AG09309 (cell line): ENCODE measurements at regions not wholly inside any gene's neighbourhood (a gene's known extent, or its start where the extent isn't known, plus 50 kb on each side); places are given as distances from the start of the nearest gene placed in this dataset.

Experiments
- DNase-seq: peaks from one replicate; pipeline ENCODE4 v3.0.0-alpha.2; 2010; ENCODE audit warnings: low read depth
- H3K4me3 ChIP-seq: 2 replicates; pipeline ENCODE4 v1.5.1; 2011; ENCODE audit warnings: mild to moderate bottlenecking, low read depth, low read length, moderate library complexity; ENCODE audit not compliant: control insufficient read depth
- TF ChIP-seq, protein P1 (sequence below): IDR thresholded peaks from 2 replicates; pipeline ENCODE4 v1.5.1; 2011; ENCODE audit warnings: mild to moderate bottlenecking, low read depth, low read length, inconsistent platforms; ENCODE audit not compliant: insufficient read depth, control insufficient read depth; ENCODE audit errors: missing control alignments

DNA sequence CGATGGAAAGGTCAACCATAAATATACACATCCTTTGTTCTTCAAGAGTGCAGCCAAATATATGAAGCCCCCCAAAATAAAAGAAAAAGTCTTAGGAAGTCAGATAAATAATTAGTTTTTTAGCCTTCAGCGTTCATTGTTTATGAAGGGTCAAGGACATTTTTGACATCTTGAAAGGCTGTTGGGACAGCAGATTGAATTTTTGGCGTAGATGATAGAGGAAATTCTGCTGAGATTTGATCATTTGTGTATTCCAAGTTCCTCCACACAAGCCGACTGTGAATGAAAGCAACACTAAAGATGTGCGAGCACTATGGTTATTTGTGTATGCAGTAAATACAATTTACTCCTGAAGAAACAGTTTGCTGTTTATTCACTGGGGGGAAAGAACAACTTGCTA is 177.8 kb upstream of the PARD3B start:
- H3K4me3 ChIP-seq, result no peak overlapping the region
- TF ChIP-seq, protein P1, sequence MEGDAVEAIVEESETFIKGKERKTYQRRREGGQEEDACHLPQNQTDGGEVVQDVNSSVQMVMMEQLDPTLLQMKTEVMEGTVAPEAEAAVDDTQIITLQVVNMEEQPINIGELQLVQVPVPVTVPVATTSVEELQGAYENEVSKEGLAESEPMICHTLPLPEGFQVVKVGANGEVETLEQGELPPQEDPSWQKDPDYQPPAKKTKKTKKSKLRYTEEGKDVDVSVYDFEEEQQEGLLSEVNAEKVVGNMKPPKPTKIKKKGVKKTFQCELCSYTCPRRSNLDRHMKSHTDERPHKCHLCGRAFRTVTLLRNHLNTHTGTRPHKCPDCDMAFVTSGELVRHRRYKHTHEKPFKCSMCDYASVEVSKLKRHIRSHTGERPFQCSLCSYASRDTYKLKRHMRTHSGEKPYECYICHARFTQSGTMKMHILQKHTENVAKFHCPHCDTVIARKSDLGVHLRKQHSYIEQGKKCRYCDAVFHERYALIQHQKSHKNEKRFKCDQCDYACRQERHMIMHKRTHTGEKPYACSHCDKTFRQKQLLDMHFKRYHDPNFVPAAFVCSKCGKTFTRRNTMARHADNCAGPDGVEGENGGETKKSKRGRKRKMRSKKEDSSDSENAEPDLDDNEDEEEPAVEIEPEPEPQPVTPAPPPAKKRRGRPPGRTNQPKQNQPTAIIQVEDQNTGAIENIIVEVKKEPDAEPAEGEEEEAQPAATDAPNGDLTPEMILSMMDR, result no peak
- DNase-seq, result no peak

DNA sequence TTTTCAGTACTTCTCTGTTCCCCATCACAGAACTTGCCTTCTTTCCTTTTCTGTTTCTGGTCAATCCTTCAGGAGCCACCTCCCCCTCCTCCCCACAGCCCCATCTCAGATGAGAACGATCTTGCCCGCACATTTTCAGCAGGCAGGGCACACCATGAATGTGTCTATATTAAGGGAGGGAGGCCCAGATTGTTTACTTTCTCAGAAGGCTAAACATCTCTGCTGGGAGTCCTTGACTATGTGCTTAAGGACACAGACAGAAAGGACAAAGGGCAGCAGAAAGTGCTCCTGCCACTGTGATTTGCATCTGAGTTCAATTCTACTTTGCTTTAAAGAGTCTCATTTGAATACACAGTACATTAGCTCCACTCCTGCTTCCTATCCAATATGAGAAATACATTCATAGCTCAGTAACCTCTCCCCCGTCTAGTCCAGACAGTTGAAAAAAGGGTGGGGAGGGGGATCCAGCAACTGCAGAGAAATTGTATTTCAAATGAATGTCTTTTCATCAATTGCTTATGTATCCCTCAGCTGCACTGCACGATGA is 175.0 kb upstream of the PARD3B start:
- H3K4me3 ChIP-seq, result no peak overlapping the region
- TF ChIP-seq, protein P1, result no peak
- no peak for DNase-seq

DNA sequence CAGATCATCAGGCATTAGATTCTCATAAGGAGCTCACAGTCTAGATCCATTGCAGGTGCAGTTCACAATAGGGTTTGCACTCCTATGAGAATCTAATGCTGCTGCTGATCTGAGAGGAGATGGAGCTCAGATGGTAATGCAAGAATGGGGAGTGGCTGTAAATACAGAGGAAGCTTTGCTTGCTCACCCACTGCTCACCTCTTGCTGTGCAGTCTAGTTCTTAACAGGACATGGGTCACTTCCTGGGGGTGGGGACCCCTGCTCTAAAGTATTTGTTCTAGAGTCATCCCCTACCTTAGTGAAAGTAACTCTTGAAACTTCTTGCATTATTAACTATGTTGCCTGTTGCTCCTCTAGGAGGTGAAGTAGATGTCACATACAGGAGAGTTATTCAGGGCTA is 171.3 kb upstream of the PARD3B start:
- DNase-seq, result no peak
- H3K4me3 ChIP-seq, result no peak overlapping the region
- TF ChIP-seq, protein P1, result no peak

DNA sequence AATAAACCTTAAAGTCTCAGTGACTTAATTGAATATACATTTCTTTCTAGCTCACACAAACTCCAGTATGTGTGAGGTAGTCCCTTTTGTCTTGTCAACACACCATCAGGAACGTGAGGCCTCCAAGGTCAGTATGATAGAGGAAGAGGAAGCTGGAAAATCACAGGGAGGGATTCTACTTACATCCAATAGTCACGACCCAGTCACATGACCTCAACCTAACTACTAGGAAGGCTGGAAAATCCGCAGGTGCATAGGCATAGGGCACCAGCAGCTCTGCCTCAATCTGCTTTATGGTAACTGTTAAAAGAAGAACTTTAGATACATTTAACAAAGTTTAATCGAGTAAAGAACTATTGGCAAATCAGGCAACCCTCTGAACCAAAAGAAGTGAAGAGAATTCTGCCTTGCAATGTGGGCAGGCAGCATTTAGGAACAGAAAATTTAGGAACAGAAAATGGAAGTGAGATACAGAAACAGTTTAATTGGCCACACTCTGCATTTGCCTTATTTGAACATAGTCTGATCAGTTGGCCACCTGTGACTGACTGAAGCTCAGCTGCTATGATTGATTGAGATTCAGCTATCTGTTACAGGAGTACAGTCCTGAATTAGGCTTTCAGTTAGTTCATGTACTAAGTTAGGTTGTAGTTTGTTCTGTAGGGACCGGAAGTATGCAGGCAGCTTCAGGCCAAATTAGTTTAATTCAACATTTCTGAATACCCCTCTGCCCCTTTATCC is 165.0 kb upstream of the PARD3B start:
- TF ChIP-seq, protein P1, result no peak
- H3K4me3 ChIP-seq, result no peak overlapping the region
- DNase-seq, result no peak

DNA sequence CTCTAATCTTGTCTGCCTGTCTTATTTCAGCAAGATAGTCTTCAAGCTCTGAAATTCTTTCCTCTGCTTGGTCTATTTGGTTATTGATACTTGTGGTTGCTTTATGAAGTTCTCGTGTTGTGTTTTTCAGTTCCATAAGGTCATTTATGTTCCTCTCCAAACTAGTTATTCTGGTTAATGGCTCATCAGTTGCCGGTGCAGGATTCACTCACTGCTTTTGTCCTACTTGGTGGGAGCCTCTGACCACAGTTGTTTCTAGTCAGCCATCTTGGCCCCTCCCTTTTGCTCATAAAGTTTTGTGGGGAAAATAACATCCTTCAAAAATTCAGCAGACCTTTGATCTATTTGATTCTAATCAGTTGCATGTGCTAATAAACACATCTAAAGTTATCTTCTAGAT is 158.6 kb upstream of the PARD3B start:
- TF ChIP-seq, protein P1, result no peak
- no peak for DNase-seq
- H3K4me3 ChIP-seq, result no peak overlapping the region

DNA sequence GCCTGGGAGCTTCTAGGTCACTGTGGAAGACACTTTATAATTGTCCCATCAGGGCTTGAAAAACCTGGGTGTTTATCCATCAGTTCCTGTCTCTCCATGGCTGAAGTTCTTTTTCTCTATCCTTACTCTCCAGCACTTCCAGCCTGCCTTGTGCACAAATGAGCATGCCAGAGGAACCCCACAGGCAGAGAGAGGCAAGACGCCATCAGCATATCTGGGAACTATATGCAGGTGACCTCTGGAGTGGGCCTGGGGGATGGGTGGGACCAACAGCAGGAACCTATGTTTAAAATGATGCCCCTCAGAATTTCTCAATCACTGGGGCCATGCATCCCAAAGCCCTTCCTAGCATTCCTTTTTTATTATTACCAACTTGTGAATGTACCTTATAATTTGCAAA is 156.2 kb upstream of the PARD3B start:
- TF ChIP-seq, protein P1, result no peak
- no peak overlapping the region for H3K4me3 ChIP-seq
- DNase-seq, result no peak

DNA sequence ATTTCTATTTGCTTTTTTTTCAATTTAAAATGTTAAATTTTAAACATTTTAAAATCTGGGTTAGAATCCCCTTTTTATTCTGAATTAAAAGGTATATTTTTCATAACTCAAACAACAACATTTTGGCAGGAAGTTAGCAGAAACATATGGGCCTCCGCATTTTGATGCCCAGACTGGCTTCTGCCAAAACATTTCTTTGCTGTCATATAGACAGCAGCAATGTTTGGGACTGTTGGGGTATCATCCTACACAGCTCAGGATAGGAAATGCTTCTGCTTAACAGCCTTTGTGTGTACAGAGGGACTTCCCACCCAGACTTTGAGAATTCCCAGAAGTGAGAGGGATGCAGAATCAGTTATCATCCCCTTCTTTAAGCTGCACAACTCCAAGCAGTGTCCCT is 155.4 kb upstream of the PARD3B start:
- TF ChIP-seq, protein P1, result no peak
- DNase-seq, result no peak
- no peak overlapping the region for H3K4me3 ChIP-seq
